ENCODE measurements at regions not wholly inside any gene's neighbourhood (a gene's known extent, or its start where the extent isn't known, plus 50 kb on each side); places are given as distances from the start of the nearest gene placed in this dataset.

- Histone ChIP-seq H3K9me1 (ENCODE audit: control insufficient read depth, extremely low read depth, insufficient read depth, low read length) (no peaks in the 10 kb centered on the region), H3K27ac (ENCODE audit: control insufficient read depth, insufficient read depth, low read length) (no peak overlapping the region), H3K36me3 (ENCODE audit: control insufficient read depth in 2 of 2, extremely low read depth in 1 of 2, insufficient read depth in 2 of 2, low read length in 2 of 2) (no peaks in the 10 kb centered on the region), H3K9ac (ENCODE audit: control insufficient read depth, extremely low read depth, insufficient read depth, low read length) (no peak overlapping the region), H3K4me2 (ENCODE audit: control insufficient read depth, extremely low read depth, insufficient read depth, low read depth, low read length) (no peak overlapping the region), H3K9me3 (ENCODE audit: control insufficient read depth, low read depth, low read length) (no peaks in the 10 kb centered on the region), H3K4me1 (ENCODE audit: control insufficient read depth, extremely low read depth, insufficient read depth, low read length) (no peaks in the 10 kb centered on the region), H3K79me2 (ENCODE audit: control insufficient read depth, insufficient read depth, low read length) (no peaks in the 10 kb centered on the region), H2AFZ (ENCODE audit: control insufficient read depth, low read length) (no peak overlapping the region), H3K27me3 (ENCODE audit: control insufficient read depth, extremely low read depth, insufficient read depth, low read length) (no peaks in the 10 kb centered on the region), H4K20me1 (ENCODE audit: control insufficient read depth, extremely low read depth, insufficient read depth, low read length) (no peaks in the 10 kb centered on the region), H3K4me3 (ENCODE audit: control insufficient read depth in 2 of 3, extremely low read depth in 1 of 3, insufficient read depth in 2 of 3, low read depth in 1 of 3, low read length in 3 of 3) (no peak overlapping the region)
- dilution Hi-C loops (cut with MboI; ENCODE audit: extremely low pct_ligation_motif_present, low sequenced_read_pairs): no loop called here
- FAIRE-seq: no peak
- TF ChIP-seq EZH2 (IDR thresholded peaks at IDR 0.05; ENCODE audit: low read length): no peak
- TF ChIP-seq, protein P1, sequence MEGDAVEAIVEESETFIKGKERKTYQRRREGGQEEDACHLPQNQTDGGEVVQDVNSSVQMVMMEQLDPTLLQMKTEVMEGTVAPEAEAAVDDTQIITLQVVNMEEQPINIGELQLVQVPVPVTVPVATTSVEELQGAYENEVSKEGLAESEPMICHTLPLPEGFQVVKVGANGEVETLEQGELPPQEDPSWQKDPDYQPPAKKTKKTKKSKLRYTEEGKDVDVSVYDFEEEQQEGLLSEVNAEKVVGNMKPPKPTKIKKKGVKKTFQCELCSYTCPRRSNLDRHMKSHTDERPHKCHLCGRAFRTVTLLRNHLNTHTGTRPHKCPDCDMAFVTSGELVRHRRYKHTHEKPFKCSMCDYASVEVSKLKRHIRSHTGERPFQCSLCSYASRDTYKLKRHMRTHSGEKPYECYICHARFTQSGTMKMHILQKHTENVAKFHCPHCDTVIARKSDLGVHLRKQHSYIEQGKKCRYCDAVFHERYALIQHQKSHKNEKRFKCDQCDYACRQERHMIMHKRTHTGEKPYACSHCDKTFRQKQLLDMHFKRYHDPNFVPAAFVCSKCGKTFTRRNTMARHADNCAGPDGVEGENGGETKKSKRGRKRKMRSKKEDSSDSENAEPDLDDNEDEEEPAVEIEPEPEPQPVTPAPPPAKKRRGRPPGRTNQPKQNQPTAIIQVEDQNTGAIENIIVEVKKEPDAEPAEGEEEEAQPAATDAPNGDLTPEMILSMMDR (optimal IDR thresholded peaks at IDR 0.05 in 1 of 3, IDR thresholded peaks at IDR 0.05 in 1 of 3, conservative IDR thresholded peaks at IDR 0.05 in 1 of 3; ENCODE audit: extremely low read depth in 1 of 3, insufficient read depth in 2 of 3, low read length in 3 of 3): no peak
- DNase-seq (ENCODE audit: low read depth, low spot score): no peak
Measured at GRCh38 chr3:102661707-102662497, 227.1 kb downstream of the ZPLD1 start.

DNA sequence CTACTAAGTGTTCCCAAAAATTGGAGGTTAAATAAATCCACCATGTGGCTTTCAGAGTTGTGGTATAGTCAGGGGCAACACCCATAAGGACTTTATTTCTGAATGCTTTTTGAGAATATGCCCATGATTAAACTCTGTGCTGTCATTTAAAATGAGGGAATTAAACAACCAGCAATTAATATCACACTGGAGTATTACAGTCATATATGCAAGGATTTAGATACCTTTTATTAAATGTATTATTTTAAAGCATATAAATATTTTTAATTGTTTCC is 227.6 kb downstream of the ZPLD1 start:
- dilution Hi-C loops (cut with MboI; ENCODE audit: extremely low pct_ligation_motif_present, low sequenced_read_pairs): no loop called here
- DNase-seq (ENCODE audit: low read depth, low spot score): no peak

More for the DNA sequence above, 227.6 kb downstream of the ZPLD1 start:
- H2AFZ ChIP-seq (ENCODE audit: control insufficient read depth, low read length): no peak overlapping the region
- no peaks in the 10 kb centered on the region for H3K4me1 ChIP-seq (ENCODE audit: control insufficient read depth, extremely low read depth, insufficient read depth, low read length)
- H3K79me2 ChIP-seq (ENCODE audit: control insufficient read depth, insufficient read depth, low read length): no peaks in the 10 kb centered on the region
- no peaks in the 10 kb centered on the region for H3K36me3 ChIP-seq (ENCODE audit: control insufficient read depth in 2 of 2, extremely low read depth in 1 of 2, insufficient read depth in 2 of 2, low read length in 2 of 2)
- no peak overlapping the region for H3K9ac ChIP-seq (ENCODE audit: control insufficient read depth, extremely low read depth, insufficient read depth, low read length)
- no peaks in the 10 kb centered on the region for H3K9me1 ChIP-seq (ENCODE audit: control insufficient read depth, extremely low read depth, insufficient read depth, low read length)
- no peaks in the 10 kb centered on the region for H4K20me1 ChIP-seq (ENCODE audit: control insufficient read depth, extremely low read depth, insufficient read depth, low read length)
- H3K27me3 ChIP-seq (ENCODE audit: control insufficient read depth, extremely low read depth, insufficient read depth, low read length): no peaks in the 10 kb centered on the region
- no peak overlapping the region for H3K27ac ChIP-seq (ENCODE audit: control insufficient read depth, insufficient read depth, low read length)
- no peak overlapping the region for H3K4me2 ChIP-seq (ENCODE audit: control insufficient read depth, extremely low read depth, insufficient read depth, low read depth, low read length)
- H3K4me3 ChIP-seq (ENCODE audit: control insufficient read depth in 2 of 3, extremely low read depth in 1 of 3, insufficient read depth in 2 of 3, low read depth in 1 of 3, low read length in 3 of 3): no peak overlapping the region
- TF ChIP-seq, protein P1 (optimal IDR thresholded peaks at IDR 0.05 in 1 of 3, IDR thresholded peaks at IDR 0.05 in 1 of 3, conservative IDR thresholded peaks at IDR 0.05 in 1 of 3; ENCODE audit: extremely low read depth in 1 of 3, insufficient read depth in 2 of 3, low read length in 3 of 3): no peak
- TF ChIP-seq EZH2 (IDR thresholded peaks at IDR 0.05; ENCODE audit: low read length): no peak
- no peak for FAIRE-seq
- no peaks in the 10 kb centered on the region for H3K9me3 ChIP-seq (ENCODE audit: control insufficient read depth, low read depth, low read length)
